Left lung (tissue), 4 donors: ENCODE measurements at regions not wholly inside any gene's neighbourhood (a gene's known extent, or its start where the extent isn't known, plus 50 kb on each side); places are given as distances from the start of the nearest gene placed in this dataset.

Experiments
- ATAC-seq: fragments of 200-7000 bp; cut with Tn5 transposase; one replicate; pipeline ENCODE4 v1.9.1; 2020; ENCODE audit warnings: moderate library complexity
- DNase-seq, 4 donors: peaks; one replicate each; pipeline ENCODE4 v3.0.0-alpha.2; 2013 to 2020
- H3K27ac ChIP-seq, 2 donors: fragments of 200-600 bp; sonication (generic) in 1 of 2; one replicate each; pipeline versions ENCODE4 v1.5.0 to v1.8.0; 2020 to 2021
- H3K27me3 ChIP-seq, 2 donors: fragments of 200-600 bp; sonication (generic) in 1 of 2; one replicate each; pipeline versions ENCODE4 v1.5.0 to v1.8.0; 2020 to 2021
- H3K36me3 ChIP-seq, 2 donors: fragments of 200-600 bp; sonication (generic) in 1 of 2; one replicate each; pipeline versions ENCODE4 v1.5.0 to v1.8.0; 2020 to 2021
- H3K4me1 ChIP-seq, 2 donors: fragments of 200-600 bp; one replicate each; pipeline ENCODE4 v1.8.0; 2021
- H3K4me3 ChIP-seq, 2 donors: fragments of 200-600 bp; sonication (generic) in 1 of 2; one replicate each; pipeline versions ENCODE4 v1.5.0 to v1.8.0; 2020 to 2021; ENCODE audit warnings: mild to moderate bottlenecking in 1 of 2
- H3K9me3 ChIP-seq, 2 donors: fragments of 200-600 bp; sonication (generic) in 1 of 2; one replicate each; pipeline versions ENCODE4 v1.5.0 to v1.8.0; 2020 to 2021
- intact Hi-C, 2 donors: fragments of 100-400 bp; cut with DNase I; formaldehyde crosslinking; loops; one replicate each; pipeline versions ENCODE4 v1.11.2 to v1.14.2; 2022
- TF ChIP-seq, protein P1 (sequence below), 2 donors: fragments of 200-600 bp; sonication (generic) in 1 of 2; IDR thresholded peaks; one replicate each; pipeline versions ENCODE4 v1.5.0 to v1.8.0; 2021; ENCODE audit warnings: antibody characterized with exemption in 2 of 2
- donor health status: DM: no; HTN: yes; CAD: no.
- donor health status: DM: no; HTN: no; CAD: no.

- peak overlapping the region in 1 of 2 donors; percentile 47 for H3K27ac ChIP-seq
Observed at GRCh38 chr12:24534622-24535021, 414.3 kb downstream of the BCAT1 start.

DNA sequence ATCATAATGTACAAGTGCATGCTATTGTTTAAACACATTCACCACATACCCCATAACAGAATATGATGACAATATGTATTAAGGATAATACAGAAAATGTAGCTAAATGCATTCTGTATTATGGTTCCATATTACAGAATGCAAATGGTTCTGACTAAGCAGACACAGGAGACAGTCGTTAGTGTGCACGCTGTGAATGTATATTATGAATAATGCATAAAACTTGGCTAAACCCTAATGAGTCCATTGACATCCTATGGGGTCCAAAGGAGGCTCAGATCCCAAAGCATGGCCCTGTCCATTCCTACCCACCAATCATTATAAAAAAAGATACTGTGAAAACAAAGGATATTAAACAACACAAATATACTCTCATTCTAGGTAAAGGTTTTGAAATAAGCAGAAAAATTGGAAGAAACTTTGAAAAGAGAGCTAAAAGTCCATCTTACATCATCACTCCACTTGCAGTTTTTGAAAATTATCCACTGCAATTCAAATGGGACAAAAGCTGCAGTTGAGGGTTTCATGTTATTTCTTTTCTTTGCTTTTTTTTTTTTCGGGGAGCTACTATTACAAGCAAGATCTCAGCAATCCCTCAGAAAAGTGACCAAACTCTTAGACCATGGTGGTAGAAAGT lies 415.1 kb downstream of the BCAT1 start:
- no peaks in the 10 kb centered on the region for H3K27me3 ChIP-seq
- H3K36me3 ChIP-seq, result no peaks in the 10 kb centered on the region
- no peaks in the 10 kb centered on the region for H3K9me3 ChIP-seq
- intact Hi-C loops, result no loop called here
- TF ChIP-seq, protein P1, sequence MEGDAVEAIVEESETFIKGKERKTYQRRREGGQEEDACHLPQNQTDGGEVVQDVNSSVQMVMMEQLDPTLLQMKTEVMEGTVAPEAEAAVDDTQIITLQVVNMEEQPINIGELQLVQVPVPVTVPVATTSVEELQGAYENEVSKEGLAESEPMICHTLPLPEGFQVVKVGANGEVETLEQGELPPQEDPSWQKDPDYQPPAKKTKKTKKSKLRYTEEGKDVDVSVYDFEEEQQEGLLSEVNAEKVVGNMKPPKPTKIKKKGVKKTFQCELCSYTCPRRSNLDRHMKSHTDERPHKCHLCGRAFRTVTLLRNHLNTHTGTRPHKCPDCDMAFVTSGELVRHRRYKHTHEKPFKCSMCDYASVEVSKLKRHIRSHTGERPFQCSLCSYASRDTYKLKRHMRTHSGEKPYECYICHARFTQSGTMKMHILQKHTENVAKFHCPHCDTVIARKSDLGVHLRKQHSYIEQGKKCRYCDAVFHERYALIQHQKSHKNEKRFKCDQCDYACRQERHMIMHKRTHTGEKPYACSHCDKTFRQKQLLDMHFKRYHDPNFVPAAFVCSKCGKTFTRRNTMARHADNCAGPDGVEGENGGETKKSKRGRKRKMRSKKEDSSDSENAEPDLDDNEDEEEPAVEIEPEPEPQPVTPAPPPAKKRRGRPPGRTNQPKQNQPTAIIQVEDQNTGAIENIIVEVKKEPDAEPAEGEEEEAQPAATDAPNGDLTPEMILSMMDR (IDR thresholded peaks at IDR 0.05), result no peak
- no peak for DNase-seq
- no peak overlapping the region for H3K27ac ChIP-seq
- no peak overlapping the region for H3K4me3 ChIP-seq
- no peaks in the 10 kb centered on the region for H3K4me1 ChIP-seq
- no peak for ATAC-seq

More at GRCh38 chr12:24534622-24535021, 414.3 kb downstream of the BCAT1 start:
- Histone ChIP-seq H3K9me3 (no peaks in the 10 kb centered on the region), H3K36me3 (no peaks in the 10 kb centered on the region), H3K4me3 (no peak overlapping the region), H3K4me1 (no peaks in the 10 kb centered on the region), H3K27me3 (no peaks in the 10 kb centered on the region)
- ATAC-seq (no peak), DNase-seq (no peak)
- TF ChIP-seq, protein P1 (IDR thresholded peaks at IDR 0.05), result no peak
- intact Hi-C loops, result no loop called here

- ATAC-seq, result no peak
- intact Hi-C loops, result no loop called here
Observed at GRCh38 chr12:24530689-24531088, 418.2 kb downstream of the BCAT1 start.

DNA sequence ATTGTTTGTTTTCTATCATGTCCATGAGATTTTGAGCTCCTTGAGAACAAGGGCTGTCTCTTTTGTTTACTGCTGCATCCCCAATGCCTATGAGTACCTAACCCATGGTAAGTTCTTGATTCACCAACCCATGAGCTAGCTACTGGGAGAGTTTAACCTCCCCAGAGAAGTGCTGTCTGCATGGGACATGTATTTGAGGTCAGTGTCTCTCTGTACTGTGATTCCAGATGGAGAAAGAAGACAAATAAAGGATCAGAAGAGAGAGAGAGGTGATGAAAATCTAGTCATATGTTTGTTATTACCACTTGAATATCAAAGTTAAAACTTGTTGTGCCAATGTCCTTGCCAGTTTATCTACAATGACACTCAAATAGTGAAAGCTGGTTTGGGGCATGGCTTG lies 421.8 kb downstream of the BCAT1 start:
- ATAC-seq (no peak), DNase-seq (no peak)
- Histone ChIP-seq H3K4me1 (no peaks in the 10 kb centered on the region), H3K9me3 (no peaks in the 10 kb centered on the region), H3K36me3 (no peaks in the 10 kb centered on the region), H3K4me3 (no peak overlapping the region), H3K27me3 (no peaks in the 10 kb centered on the region), H3K27ac (no peak overlapping the region)
- TF ChIP-seq, protein P1 (IDR thresholded peaks at IDR 0.05), result no peak
- intact Hi-C loops, result no loop called here

More at GRCh38 chr12:24530689-24531088, 418.2 kb downstream of the BCAT1 start:
- Histone ChIP-seq H3K9me3 (no peaks in the 10 kb centered on the region), H3K36me3 (no peaks in the 10 kb centered on the region), H3K4me1 (no peaks in the 10 kb centered on the region), H3K27ac (no peak overlapping the region), H3K4me3 (no peak overlapping the region), H3K27me3 (no peaks in the 10 kb centered on the region)
- DNase-seq, result no peak
- TF ChIP-seq, protein P1 (IDR thresholded peaks at IDR 0.05), result no peak

DNA sequence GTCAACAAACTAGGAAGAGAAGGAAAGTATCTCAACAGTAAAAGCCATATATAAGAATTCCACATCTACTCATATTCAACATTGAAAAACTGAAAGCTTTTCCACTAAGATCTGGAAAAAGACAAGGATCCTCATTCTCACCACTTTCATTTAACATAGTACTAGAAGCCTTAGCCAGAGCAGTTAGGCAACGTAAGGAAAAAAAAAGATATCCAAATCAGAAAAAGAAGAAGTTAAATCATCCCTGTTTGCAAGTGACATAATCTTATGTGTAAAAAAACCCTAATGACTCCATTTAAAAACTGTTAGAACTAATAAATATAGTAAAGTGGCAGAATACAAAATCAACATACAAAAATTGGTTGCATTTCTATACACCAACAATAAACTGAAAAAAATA lies 426.2 kb downstream of the BCAT1 start:
- Histone ChIP-seq H3K27ac (no peak overlapping the region), H3K4me3 (no peak overlapping the region), H3K36me3 (no peaks in the 10 kb centered on the region), H3K27me3 (no peaks in the 10 kb centered on the region), H3K4me1 (no peaks in the 10 kb centered on the region), H3K9me3 (peaks cover 8 to 36% of the 10 kb centered on the region in 2 donors)
- no peak for DNase-seq
- intact Hi-C loops, result no loop called here
- TF ChIP-seq, protein P1 (IDR thresholded peaks at IDR 0.05), result no peak
- no peak for ATAC-seq
